ENCODE measurements at regions not wholly inside any gene's neighbourhood (a gene's known extent, or its start where the extent isn't known, plus 50 kb on each side); places are given as distances from the start of the nearest gene placed in this dataset.

GRCh38 chr18:45517181-45517741 is 98.0 kb upstream of the SLC14A2 start:
- Histone ChIP-seq H3K9me3 (replicated peaks; ENCODE audit: control insufficient read depth, low read depth, low read length) (no peaks in the 10 kb centered on the region), H3K36me3 (ENCODE audit: control insufficient read depth, insufficient read depth, low read length) (no peaks in the 10 kb centered on the region), H3K27me3 (ENCODE audit: control insufficient read depth, insufficient read depth, low read length) (no peaks in the 10 kb centered on the region), H3K27ac (ENCODE audit: low read length) (no peak overlapping the region), H3K4me1 (ENCODE audit: control insufficient read depth, insufficient read depth, low read length) (peaks cover 29% of the 10 kb centered on the region), H3K4me3 (ENCODE audit: low read length) (no peak overlapping the region)
- DNase-seq: peak; percentile 49
- WGBS (ENCODE audit: insufficient coverage): 44% methylated on average over 3 of the region's 11 CpGs

- WGBS (ENCODE audit: insufficient coverage): 20% methylated on average over 1 of the region's 3 CpGs
- no peak overlapping the region for H3K27ac ChIP-seq (ENCODE audit: low read length)
- peak; percentile 63 for DNase-seq
- no peaks in the 10 kb centered on the region for H3K27me3 ChIP-seq (ENCODE audit: control insufficient read depth, insufficient read depth, low read length)
- no peaks in the 10 kb centered on the region for H3K9me3 ChIP-seq (replicated peaks; ENCODE audit: control insufficient read depth, low read depth, low read length)
- H3K4me1 ChIP-seq (ENCODE audit: control insufficient read depth, insufficient read depth, low read length): peaks cover 29% of the 10 kb centered on the region
- no peak overlapping the region for H3K4me3 ChIP-seq (ENCODE audit: low read length)
- no peaks in the 10 kb centered on the region for H3K36me3 ChIP-seq (ENCODE audit: control insufficient read depth, insufficient read depth, low read length)
Observed at GRCh38 chr18:45518311-45519155, 96.7 kb upstream of the SLC14A2 start.

DNA sequence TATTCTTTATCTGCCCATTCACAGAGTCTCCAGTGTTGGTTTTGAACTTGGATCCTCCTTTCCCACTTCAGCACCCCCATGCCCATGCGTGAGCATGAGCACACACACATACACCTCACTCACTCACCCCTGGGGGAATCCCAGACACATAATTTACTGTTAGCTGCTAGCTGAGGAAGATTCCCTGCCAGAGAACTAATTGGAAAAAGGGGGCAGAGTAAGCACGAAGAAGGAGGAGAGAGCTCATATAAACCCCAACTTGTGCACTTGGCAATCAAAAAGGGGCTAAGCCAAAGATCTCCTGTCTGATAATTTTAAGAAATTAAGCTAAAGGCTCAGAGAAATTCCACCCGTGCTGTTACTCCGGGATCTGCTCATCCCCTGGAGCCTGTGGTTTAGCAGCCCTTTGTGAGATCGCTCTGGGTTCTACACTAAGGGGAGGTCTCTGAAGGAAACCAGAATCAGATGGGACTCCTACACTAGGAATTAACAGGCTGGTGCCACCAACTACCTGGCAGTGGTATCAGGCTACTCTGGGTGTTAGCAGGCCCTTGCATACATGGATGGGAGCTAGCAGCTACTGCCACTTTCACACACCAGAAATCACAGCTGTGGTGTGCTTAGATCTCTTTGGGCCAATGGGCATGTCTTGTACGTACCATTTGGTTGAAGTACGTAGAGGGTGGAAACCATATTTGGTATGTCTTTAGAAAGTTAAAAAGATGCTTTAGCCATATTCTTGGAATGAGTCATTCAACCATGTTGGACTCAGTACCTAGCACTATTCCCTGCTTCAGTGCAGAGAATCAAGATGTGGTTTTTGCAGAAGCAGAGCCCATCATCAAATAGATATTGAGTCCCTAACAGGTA is 95.6 kb upstream of the SLC14A2 start:
- WGBS (ENCODE audit: insufficient coverage): no CpG with 5 or more reads among the region's 7 CpGs
- H3K4me1 ChIP-seq (ENCODE audit: control insufficient read depth, insufficient read depth, low read length): peaks cover 29% of the 10 kb centered on the region
- no peak overlapping the region for H3K27ac ChIP-seq (ENCODE audit: low read length)
- H3K9me3 ChIP-seq (replicated peaks; ENCODE audit: control insufficient read depth, low read depth, low read length): no peaks in the 10 kb centered on the region
- H3K27me3 ChIP-seq (ENCODE audit: control insufficient read depth, insufficient read depth, low read length): no peaks in the 10 kb centered on the region
- no peak overlapping the region for H3K4me3 ChIP-seq (ENCODE audit: low read length)
- no peaks in the 10 kb centered on the region for H3K36me3 ChIP-seq (ENCODE audit: control insufficient read depth, insufficient read depth, low read length)
- DNase-seq: no peak

- Histone ChIP-seq H3K36me3 (ENCODE audit: control insufficient read depth, insufficient read depth, low read length) (no peaks in the 10 kb centered on the region), H3K4me3 (ENCODE audit: low read length) (no peak overlapping the region), H3K4me1 (ENCODE audit: control insufficient read depth, insufficient read depth, low read length) (peaks cover 29% of the 10 kb centered on the region), H3K27me3 (ENCODE audit: control insufficient read depth, insufficient read depth, low read length) (no peaks in the 10 kb centered on the region), H3K27ac (ENCODE audit: low read length) (no peak overlapping the region), H3K9me3 (replicated peaks; ENCODE audit: control insufficient read depth, low read depth, low read length) (no peaks in the 10 kb centered on the region)
- no CpG with 5 or more reads among the region's 1 CpG for WGBS (ENCODE audit: insufficient coverage)
- peak; percentile 70 for DNase-seq
Observed at GRCh38 chr18:45521136-45521535, 94.1 kb upstream of the SLC14A2 start.

GRCh38 chr18:45521777-45522176 is 93.5 kb upstream of the SLC14A2 start:
- H3K4me3 ChIP-seq (ENCODE audit: low read length): no peak overlapping the region
- H3K27ac ChIP-seq (ENCODE audit: low read length): no peak overlapping the region
- no peaks in the 10 kb centered on the region for H3K36me3 ChIP-seq (ENCODE audit: control insufficient read depth, insufficient read depth, low read length)
- DNase-seq: peak; percentile 18
- 14% methylated on average over 3 of the region's 3 CpGs for WGBS (ENCODE audit: insufficient coverage)
- H3K4me1 ChIP-seq (ENCODE audit: control insufficient read depth, insufficient read depth, low read length): peaks cover 27% of the 10 kb centered on the region
- no peaks in the 10 kb centered on the region for H3K27me3 ChIP-seq (ENCODE audit: control insufficient read depth, insufficient read depth, low read length)
- H3K9me3 ChIP-seq (replicated peaks; ENCODE audit: control insufficient read depth, low read depth, low read length): no peaks in the 10 kb centered on the region

GRCh38 chr18:45522371-45522770 is 92.9 kb upstream of the SLC14A2 start:
- no peaks in the 10 kb centered on the region for H3K27me3 ChIP-seq (ENCODE audit: control insufficient read depth, insufficient read depth, low read length)
- H3K4me3 ChIP-seq (ENCODE audit: low read length): no peak overlapping the region
- DNase-seq: no peak
- WGBS (ENCODE audit: insufficient coverage): 90% methylated on average over 2 of the region's 8 CpGs
- H3K27ac ChIP-seq (ENCODE audit: low read length): no peak overlapping the region
- peaks cover 22% of the 10 kb centered on the region for H3K4me1 ChIP-seq (ENCODE audit: control insufficient read depth, insufficient read depth, low read length)
- H3K9me3 ChIP-seq (replicated peaks; ENCODE audit: control insufficient read depth, low read depth, low read length): no peaks in the 10 kb centered on the region
- no peaks in the 10 kb centered on the region for H3K36me3 ChIP-seq (ENCODE audit: control insufficient read depth, insufficient read depth, low read length)

DNA sequence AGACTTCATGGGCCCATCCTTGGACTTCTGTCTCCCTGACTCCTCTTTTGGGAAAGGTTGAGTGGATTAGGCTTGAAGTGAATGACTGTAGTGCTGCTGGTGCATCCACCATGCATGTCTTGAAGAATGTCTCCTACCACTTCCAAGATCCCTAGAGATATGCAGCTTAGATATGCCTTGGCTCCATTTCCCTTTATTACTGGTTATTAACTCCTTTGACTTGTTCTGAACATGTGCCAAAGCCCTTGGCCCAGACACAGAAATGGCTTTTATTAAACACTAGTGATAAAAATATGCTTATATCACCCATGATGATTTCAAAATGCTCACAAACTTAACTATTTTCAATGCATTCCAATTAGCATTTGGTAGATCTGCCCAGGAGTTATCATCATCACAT is 90.0 kb upstream of the SLC14A2 start:
- Histone ChIP-seq H3K27me3 (ENCODE audit: control insufficient read depth, insufficient read depth, low read length) (no peaks in the 10 kb centered on the region), H3K9me3 (replicated peaks; ENCODE audit: control insufficient read depth, low read depth, low read length) (no peaks in the 10 kb centered on the region), H3K27ac (ENCODE audit: low read length) (no peak overlapping the region), H3K36me3 (ENCODE audit: control insufficient read depth, insufficient read depth, low read length) (no peaks in the 10 kb centered on the region), H3K4me1 (ENCODE audit: control insufficient read depth, insufficient read depth, low read length) (peaks cover 9% of the 10 kb centered on the region), H3K4me3 (ENCODE audit: low read length) (no peak overlapping the region)
- DNase-seq: no peak

GRCh38 chr18:45526114-45526841 is 89.0 kb upstream of the SLC14A2 start:
- WGBS (ENCODE audit: insufficient coverage): 53% methylated on average over 2 of the region's 3 CpGs
- peak; percentile 85 for DNase-seq
- Histone ChIP-seq H3K27me3 (ENCODE audit: control insufficient read depth, insufficient read depth, low read length) (no peaks in the 10 kb centered on the region), H3K4me3 (ENCODE audit: low read length) (no peak overlapping the region), H3K4me1 (ENCODE audit: control insufficient read depth, insufficient read depth, low read length) (peaks cover 4% of the 10 kb centered on the region), H3K9me3 (replicated peaks; ENCODE audit: control insufficient read depth, low read depth, low read length) (no peaks in the 10 kb centered on the region), H3K27ac (ENCODE audit: low read length) (no peak overlapping the region), H3K36me3 (ENCODE audit: control insufficient read depth, insufficient read depth, low read length) (no peaks in the 10 kb centered on the region)

DNA sequence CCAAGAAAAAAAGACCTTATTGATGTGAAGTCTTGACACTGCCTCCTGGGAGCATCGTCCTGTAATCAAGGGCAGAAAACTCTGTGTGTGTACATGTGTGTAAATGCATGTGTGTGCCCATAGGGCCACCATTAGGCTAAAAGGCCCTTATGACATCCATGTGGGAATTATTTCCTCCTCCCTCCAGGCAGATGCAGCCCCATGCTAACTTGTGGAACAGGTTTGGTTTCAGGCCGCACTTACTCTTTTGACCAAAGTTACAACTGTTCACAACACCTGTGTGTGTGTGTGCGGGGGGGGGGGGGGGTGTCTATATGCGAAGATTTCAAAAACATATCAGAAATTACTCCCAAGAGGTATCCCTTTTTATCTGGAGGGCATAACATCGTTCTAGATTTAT is 87.4 kb upstream of the SLC14A2 start:
- no peak overlapping the region for H3K4me3 ChIP-seq (ENCODE audit: low read length)
- no peak overlapping the region for H3K27ac ChIP-seq (ENCODE audit: low read length)
- no peaks in the 10 kb centered on the region for H3K9me3 ChIP-seq (replicated peaks; ENCODE audit: control insufficient read depth, low read depth, low read length)
- no peak for DNase-seq
- no CpG with 5 or more reads among the region's 5 CpGs for WGBS (ENCODE audit: insufficient coverage)
- H3K27me3 ChIP-seq (ENCODE audit: control insufficient read depth, insufficient read depth, low read length): no peaks in the 10 kb centered on the region
- no peaks in the 10 kb centered on the region for H3K4me1 ChIP-seq (ENCODE audit: control insufficient read depth, insufficient read depth, low read length)
- no peaks in the 10 kb centered on the region for H3K36me3 ChIP-seq (ENCODE audit: control insufficient read depth, insufficient read depth, low read length)
